Endothelial cell (in vitro differentiated cells): ENCODE measurements at regions not wholly inside any gene's neighbourhood (a gene's known extent, or its start where the extent isn't known, plus 50 kb on each side); places are given as distances from the start of the nearest gene placed in this dataset.

ENCODE experiments used
- DNase-seq: peaks from one replicate; pipeline ENCODE4 v3.0.0; 2021; ENCODE audit warnings: low spot score
- H3K27ac Mint-ChIP-seq: one replicate; pipeline ENCODE4 v1.8.0; 2021; ENCODE audit warnings: mixed read lengths, inconsistent platforms; ENCODE audit not compliant: unreplicated experiment
- H3K27me3 Mint-ChIP-seq: one replicate; pipeline ENCODE4 v1.8.0; 2021; ENCODE audit warnings: mild to moderate bottlenecking, moderate library complexity, mixed read lengths, inconsistent platforms; ENCODE audit not compliant: unreplicated experiment
- H3K36me3 Mint-ChIP-seq: one replicate; pipeline ENCODE4 v1.8.0; 2021; ENCODE audit warnings: mild to moderate bottlenecking, low read depth, mixed read lengths, inconsistent platforms; ENCODE audit not compliant: unreplicated experiment
- H3K4me1 Mint-ChIP-seq: one replicate; pipeline ENCODE4 v1.8.0; 2021; ENCODE audit warnings: mild to moderate bottlenecking, mixed read lengths, inconsistent platforms; ENCODE audit not compliant: unreplicated experiment
- H3K4me3 Mint-ChIP-seq: one replicate; pipeline ENCODE4 v1.8.0; 2021; ENCODE audit warnings: mild to moderate bottlenecking, mixed read lengths, inconsistent platforms; ENCODE audit not compliant: unreplicated experiment
- H3K9me3 Mint-ChIP-seq: one replicate; pipeline ENCODE4 v1.8.0; 2021; ENCODE audit warnings: mixed read lengths, inconsistent platforms; ENCODE audit not compliant: unreplicated experiment
- TF ChIP-seq, protein P1 (sequence below): fragments of 200-600 bp; sonication (generic); IDR thresholded peaks from one replicate; pipeline ENCODE4 v1.5.0; 2021; ENCODE audit warnings: antibody characterized with exemption; ENCODE audit not compliant: unreplicated experiment

DNA sequence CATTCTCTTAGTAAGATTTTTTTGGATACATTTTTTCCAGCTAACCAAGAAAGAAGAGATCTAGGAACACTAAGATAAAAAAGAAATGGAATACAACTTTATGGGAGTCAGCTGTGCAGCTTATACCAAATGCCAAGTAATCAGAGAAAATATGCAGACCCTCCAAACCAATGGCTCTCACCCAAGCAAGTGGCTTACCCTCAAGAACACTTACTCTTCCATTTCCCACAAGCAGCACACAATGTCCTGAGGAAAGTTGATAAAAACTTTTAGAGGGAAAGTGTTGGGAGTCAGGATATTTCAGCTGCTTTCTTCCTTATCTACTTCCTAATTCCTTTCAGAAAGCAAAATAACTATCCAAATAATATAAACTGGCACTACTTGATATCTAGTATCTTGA is 631.8 kb downstream of the RWDD3 start:
- no peak overlapping the region for H3K27ac Mint-ChIP-seq
- no peak overlapping the region for H3K4me3 Mint-ChIP-seq
- H3K36me3 Mint-ChIP-seq: no peaks in the 10 kb centered on the region
- DNase-seq: no peak
- no peaks in the 10 kb centered on the region for H3K9me3 Mint-ChIP-seq
- H3K4me1 Mint-ChIP-seq: peaks cover 11% of the 10 kb centered on the region
- TF ChIP-seq, protein P1, sequence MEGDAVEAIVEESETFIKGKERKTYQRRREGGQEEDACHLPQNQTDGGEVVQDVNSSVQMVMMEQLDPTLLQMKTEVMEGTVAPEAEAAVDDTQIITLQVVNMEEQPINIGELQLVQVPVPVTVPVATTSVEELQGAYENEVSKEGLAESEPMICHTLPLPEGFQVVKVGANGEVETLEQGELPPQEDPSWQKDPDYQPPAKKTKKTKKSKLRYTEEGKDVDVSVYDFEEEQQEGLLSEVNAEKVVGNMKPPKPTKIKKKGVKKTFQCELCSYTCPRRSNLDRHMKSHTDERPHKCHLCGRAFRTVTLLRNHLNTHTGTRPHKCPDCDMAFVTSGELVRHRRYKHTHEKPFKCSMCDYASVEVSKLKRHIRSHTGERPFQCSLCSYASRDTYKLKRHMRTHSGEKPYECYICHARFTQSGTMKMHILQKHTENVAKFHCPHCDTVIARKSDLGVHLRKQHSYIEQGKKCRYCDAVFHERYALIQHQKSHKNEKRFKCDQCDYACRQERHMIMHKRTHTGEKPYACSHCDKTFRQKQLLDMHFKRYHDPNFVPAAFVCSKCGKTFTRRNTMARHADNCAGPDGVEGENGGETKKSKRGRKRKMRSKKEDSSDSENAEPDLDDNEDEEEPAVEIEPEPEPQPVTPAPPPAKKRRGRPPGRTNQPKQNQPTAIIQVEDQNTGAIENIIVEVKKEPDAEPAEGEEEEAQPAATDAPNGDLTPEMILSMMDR: no peak
- no peaks in the 10 kb centered on the region for H3K27me3 Mint-ChIP-seq

DNA sequence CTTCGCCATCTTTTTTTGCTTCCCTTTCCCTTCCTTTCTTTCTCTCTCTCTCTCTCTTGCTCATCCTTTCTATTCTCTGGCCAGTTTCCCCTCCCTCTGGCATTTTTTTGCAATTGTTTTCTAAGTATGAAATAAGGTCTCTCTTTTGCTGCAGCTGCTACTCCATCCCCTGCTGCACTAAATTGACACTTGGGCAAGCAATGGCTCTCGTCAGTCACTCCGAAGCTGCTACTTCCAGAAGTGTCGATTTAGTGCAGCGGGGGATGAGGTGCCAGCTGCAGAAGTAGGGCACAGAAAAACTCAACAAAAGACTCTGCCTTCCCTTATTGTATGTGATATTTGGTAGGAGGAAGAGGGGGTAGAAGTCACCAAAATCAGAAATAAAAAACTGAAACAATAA is 642.3 kb downstream of the RWDD3 start:
- no peaks in the 10 kb centered on the region for H3K27me3 Mint-ChIP-seq
- H3K9me3 Mint-ChIP-seq: no peaks in the 10 kb centered on the region
- H3K27ac Mint-ChIP-seq: no peak overlapping the region
- peaks cover 10% of the 10 kb centered on the region for H3K4me1 Mint-ChIP-seq
- no peak for DNase-seq
- TF ChIP-seq, protein P1: no peak
- H3K36me3 Mint-ChIP-seq: peaks cover 4% of the 10 kb centered on the region
- no peak overlapping the region for H3K4me3 Mint-ChIP-seq

DNA sequence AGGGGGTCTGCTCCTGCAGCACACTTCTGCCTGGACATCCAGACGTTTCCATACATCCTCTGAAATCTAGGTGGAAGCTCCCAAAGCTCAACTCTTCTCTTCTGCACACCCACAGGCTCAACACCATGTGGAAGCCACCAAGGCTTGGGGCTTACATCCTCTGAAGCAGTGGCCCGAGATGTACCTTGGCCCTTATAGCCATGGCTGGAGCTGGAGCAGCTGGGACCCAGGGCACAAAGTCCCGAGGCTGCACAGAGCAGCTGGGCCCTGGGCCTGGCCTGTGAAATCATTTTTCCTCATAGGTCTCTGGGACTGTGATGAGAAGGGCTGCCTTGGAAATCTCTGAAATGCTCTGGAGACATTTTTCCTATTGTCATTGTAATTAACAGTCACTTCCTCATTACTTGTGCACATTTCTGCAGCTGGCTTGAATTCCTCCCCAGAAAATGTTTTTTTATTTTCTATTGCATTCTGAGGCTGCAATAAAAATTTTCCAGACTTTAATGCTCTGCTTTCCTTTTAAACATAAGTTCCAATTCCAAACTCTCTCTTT is 645.6 kb downstream of the RWDD3 start:
- peaks cover 4% of the 10 kb centered on the region for H3K36me3 Mint-ChIP-seq
- no peak overlapping the region for H3K27ac Mint-ChIP-seq
- no peak overlapping the region for H3K4me3 Mint-ChIP-seq
- H3K9me3 Mint-ChIP-seq: no peaks in the 10 kb centered on the region
- H3K27me3 Mint-ChIP-seq: no peaks in the 10 kb centered on the region
- peaks cover 10% of the 10 kb centered on the region for H3K4me1 Mint-ChIP-seq
- TF ChIP-seq, protein P1: no peak
- DNase-seq: no peak

DNA sequence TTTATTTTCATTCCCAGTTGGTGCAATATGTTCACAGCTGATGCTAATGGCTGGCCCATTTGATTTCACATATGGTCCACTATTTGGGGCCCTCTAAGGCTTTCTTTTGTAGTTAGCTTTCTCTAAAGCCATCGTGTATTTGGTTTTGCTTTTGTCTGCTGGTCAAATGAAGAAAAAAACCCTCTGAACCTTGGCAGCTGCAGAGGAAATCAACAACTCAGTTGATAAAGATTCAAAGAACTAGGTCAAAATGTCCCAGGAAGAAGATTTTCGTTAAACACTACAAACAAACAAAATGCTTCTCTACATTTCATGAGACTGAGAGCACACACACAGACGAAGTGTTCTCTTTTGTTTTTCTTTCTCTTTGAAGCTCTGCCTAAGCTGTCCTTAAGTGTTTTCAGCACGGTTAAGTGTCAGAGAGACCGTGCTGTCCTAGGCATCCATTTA is 655.0 kb downstream of the RWDD3 start:
- TF ChIP-seq, protein P1: no peak
- no peak for DNase-seq
- Mint-ChIP-seq H3K4me3 (no peak overlapping the region), H3K27ac (no peak overlapping the region), H3K9me3 (peaks cover 5% of the 10 kb centered on the region), H3K27me3 (no peaks in the 10 kb centered on the region), H3K4me1 (peaks cover 3% of the 10 kb centered on the region), H3K36me3 (no peaks in the 10 kb centered on the region)

DNA sequence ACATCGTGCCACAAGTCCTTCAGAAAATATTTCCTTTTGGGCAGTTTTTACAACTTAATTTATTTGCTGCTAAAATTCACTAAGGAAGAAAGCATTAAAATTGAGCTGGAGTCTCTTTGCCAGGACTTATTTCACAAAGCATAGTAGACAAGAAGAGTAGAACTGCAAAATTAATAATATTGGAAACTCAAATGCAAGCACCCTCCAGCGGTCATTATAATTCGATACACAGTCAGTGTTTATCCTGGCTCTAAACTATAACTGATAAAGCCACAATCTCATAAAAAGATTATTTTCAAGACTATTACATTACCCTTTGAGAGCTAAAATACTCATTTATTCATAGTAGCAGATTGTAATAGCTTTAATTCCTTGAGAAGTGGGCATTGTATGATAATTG is 655.4 kb downstream of the RWDD3 start:
- no peak overlapping the region for H3K27ac Mint-ChIP-seq
- DNase-seq: no peak
- peaks cover 5% of the 10 kb centered on the region for H3K9me3 Mint-ChIP-seq

More for the DNA sequence above, 655.4 kb downstream of the RWDD3 start:
- Mint-ChIP-seq H3K4me3 (no peak overlapping the region), H3K27me3 (no peaks in the 10 kb centered on the region), H3K4me1 (peaks cover 3% of the 10 kb centered on the region), H3K36me3 (no peaks in the 10 kb centered on the region)
- TF ChIP-seq, protein P1: no peak
